KG1 (cell line): ENCODE measurements at regions not wholly inside any gene's neighbourhood (a gene's known extent, or its start where the extent isn't known, plus 50 kb on each side); places are given as distances from the start of the nearest gene placed in this dataset.
A peak's percentile ranks its signal among the peaks of the same experiment; 100 is the strongest.
"Not testable (repeated sequence)": the region's sequence is repeated elsewhere in the genome, so short reads cannot be mapped to it uniquely, and the experiment has no call there.

Source experiments
- DNase-seq: peaks from one replicate; lab custom pipeline; 2025; lab: John Stamatoyannopoulos, UW

DNA sequence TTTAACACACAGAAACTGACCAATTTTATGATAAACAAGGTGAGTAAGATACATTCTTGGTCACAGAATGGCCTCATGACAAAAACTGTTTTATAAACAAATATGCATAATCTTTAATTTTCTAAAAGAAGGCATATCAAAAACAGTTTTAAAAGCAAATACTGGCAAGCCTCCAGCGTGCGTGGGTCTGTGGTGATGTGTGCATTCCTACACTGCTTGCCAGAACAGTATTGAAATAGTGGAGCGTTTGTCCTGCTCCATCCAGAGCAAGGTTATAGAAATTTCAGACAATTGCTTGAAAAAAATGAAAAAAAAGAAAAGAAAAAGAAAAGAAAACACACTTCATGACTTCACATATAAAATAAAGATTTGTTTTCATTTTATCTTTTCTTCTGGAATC, 140.9 kb downstream of the MZT1 start:
- no peak for DNase-seq

DNA sequence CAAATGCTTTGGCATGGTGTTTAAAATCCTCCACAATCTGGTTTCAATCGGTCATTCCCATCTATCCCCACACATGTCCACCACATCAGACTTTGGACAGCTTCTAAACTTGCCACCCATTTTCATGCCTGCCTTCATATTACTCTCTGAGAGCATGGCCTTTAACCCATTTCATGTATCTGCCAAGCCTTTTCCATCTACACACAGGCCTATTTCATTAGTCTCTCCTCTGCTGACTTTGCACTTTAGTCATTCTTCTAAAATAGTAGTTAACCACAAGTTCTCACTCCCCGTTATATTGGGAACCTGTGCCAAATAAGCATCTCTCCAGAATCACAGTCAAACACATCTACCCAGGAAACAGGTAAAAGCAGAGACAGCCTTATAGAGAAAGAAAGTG, 142.2 kb downstream of the MZT1 start:
- no peak for DNase-seq

DNA sequence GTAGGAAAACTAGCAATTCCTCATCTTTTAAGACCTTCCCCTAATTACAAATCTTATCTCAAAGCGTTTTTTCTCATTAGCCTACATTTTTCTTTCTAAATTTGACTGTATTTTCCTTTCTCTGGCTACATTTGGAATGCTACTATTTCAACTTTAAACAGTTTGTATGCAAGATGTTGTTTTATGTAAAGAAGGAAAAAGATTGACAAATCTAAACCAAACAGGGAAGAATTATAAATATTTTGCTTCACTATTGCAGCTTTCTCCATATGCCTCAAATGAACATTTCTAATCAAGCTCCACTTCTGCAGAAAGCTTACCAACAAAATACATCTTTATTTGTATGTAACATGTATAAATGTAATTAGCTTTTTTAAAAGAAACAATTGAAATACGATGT, 156.2 kb downstream of the MZT1 start:
- DNase-seq, result no peak

GRCh38 chr13:72570019-72570418, 157.4 kb downstream of the MZT1 start:
- DNase-seq, result no peak

DNA sequence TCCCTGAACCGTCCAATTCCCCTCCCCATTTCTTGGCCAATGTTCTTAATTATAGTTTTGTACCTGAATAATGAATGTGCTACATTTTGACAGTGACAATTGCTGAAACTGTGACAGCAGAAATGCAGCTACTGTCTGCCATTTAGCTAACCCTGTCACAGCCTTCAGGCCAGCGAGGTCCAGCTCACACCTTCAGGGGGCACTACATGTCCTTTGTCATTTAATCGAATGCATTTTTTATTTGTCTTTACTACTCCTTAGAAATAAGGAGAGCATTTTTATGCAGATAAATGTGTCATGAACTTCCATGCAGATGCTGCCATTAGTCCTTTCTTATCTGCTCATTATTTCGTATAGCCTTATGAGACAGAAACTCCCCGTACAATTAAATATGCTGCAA, 159.9 kb downstream of the MZT1 start:
- no peak for DNase-seq

DNA sequence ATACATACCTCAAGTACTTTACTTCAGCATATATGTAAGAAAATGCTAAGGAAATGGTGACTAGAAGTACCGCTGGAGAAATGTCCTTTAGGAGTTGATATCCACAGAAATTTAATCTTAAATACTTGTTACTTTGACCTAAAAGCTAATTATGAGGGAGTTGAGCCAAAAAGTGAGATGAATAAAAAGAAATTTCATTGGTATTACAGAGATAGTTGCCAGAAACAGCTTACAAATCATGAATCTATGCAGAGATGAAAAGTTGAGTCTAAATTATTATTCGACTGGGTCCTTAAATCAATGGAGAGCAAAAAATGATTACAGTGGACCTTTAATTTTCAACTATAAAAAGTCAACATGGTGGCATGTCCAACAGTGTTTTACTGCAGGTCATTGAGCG, 160.9 kb downstream of the MZT1 start:
- DNase-seq, result no peak

GRCh38 chr13:72565893-72566292, 161.5 kb downstream of the MZT1 start:
- peak; percentile 11 for DNase-seq

DNA sequence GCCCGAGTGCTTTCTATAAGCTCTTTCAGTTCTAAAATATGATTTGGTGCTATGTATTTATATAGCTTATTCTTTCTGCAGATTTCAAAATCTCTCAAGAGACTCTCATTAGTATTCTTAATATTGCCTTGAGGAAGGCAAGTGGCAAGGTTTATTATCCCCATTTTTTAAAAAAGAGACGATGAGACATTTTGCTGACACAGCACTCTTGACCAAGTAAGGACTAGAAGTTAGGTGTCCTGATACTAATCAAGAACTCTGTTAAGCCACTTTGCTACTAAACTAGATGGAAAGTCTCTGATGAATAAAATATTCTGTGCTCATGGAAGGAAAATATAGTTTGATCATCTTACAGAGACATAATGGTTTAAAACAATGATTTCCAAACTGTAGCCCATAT, 164.7 kb downstream of the MZT1 start:
- DNase-seq, result no peak

- no peak for DNase-seq
Measured at GRCh38 chr13:72561791-72562190, 165.6 kb downstream of the MZT1 start.

GRCh38 chr13:72559716-72560115, 167.7 kb downstream of the MZT1 start:
- DNase-seq, result no peak

GRCh38 chr13:72556945-72557344, 170.5 kb downstream of the MZT1 start:
- DNase-seq, result no peak

DNA sequence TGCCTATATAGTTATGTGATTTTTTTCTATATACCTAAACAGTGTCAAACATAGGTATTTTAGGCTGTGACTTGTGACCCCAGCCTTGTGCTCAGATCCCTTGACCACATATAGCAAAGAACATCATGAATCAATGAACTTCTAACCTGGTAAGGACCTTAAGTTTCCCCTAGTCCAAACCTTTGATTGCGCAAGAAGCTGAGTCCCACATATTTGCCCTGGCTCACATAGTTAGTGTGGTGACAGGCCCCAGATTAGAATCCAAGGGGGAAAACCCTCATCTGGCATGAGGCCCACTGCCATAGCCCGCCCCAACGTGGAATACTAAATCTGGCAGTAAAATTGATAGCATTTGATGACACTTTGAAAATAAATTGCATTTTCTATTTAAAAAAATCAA, 171.8 kb downstream of the MZT1 start:
- no peak for DNase-seq

- DNase-seq, result no peak
Measured at GRCh38 chr13:72552731-72553130, 174.7 kb downstream of the MZT1 start.

DNA sequence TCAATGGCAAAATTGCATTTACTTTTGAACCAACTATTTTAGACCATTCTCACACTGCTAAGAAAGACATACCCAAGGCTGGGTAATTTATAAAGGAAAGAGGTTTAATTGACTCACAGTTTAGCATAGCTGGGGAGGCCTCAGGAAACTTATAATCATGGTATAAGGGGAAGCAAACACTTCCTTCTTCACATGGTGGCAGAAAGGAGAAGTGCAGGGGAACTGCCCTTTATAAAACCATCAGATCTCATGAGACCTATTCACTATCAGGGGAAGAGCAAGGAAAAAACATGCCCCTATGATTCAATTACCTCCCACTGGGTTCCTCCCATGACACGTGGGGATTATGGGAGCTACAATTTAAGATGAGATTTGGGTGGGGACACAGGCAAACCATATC, 181.5 kb downstream of the MZT1 start:
- not testable (repeated sequence) for DNase-seq

DNA sequence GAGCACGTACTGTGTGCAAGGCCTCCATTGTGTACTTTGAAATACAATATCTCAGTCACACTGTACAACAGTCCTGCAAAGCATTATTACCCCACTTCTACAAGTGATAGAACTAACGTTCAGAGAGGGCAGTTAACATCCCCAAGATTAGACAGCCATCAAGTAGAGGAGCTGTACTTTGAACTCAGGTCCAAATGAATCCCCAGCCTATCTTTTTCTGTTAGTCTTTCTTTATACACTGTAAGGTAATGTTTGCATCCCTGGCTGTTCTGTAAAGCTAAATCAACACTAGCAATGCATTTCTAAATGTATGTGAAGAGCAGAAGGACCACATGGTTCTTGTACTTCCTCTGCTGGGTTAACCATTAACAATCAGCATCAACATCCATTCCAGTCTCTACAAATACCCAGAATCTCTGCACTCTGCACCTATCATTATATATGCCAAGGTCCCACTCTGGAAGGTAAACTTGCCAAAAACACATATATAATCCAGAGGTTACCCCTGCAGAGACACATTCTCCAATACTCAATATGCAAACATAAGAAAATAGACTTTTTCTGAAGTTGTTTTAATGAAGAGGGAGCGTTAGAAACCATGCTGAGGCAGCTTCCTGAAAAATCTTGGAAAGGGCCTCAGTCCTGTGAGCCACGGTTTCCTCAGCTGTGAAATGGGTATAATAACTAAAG, 182.3 kb downstream of the MZT1 start:
- no peak for DNase-seq

- no peak for DNase-seq
Measured at GRCh38 chr13:72544042-72544441, 183.4 kb downstream of the MZT1 start.

GRCh38 chr13:72542241-72542640, 185.2 kb downstream of the MZT1 start:
- DNase-seq, result no peak

GRCh38 chr13:72541674-72542073, 185.8 kb downstream of the MZT1 start:
- no peak for DNase-seq

DNA sequence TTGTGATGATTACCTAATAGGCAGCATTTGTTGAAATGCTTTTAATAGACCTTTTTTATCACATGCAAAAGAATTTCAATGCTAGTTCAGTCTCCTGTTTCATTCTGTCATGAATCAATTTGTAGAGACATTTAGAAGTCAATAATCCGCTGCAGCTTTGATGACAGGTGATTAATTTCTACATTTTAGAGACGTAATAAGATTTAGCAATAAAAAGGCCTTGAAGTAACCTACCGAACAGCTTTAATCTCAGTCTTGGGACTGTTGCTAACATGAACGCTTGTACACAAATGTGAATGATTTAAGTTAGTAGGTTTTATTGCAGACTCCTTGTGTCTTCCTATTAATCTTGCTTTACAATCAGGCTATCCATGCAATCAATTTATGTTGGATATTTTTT, 186.5 kb downstream of the MZT1 start:
- no peak for DNase-seq

DNA sequence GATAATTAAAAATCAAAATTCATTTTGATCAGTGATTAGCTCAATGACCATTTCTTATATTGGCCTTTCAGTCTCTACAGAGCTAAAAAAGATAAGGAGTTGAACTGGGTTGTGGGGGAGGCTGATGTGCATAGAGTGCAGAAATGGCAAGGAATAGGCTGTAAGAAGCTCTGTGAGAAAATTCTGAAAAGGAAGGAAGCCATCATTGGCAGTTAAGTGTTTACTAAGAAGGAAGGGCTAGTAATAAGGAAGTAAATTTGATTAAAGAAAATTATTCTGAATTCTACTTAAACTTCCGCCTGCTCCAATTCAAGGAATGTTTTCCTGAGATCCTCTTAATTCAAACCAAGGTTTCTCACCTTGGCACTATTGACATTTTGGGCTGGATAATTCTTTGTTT, 187.5 kb downstream of the MZT1 start:
- DNase-seq, result no peak

DNA sequence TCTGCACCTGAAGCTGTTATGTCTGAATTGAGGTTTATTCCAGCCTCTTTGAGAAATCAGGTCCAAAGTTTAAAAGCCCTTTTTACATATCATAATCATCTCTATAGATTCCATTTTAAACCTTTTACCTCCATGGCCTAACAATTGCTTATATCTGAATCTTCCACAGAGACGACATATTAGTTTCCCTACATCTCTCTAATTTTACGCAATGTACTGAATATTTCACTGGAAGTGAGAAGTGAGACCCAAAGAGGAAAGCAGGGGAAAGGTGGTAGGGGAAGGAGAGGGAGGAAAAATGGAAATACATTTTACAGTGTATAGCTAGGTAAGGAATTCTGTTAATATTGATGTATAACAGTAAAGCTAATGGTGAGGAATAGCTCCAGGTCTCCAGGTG, 189.6 kb downstream of the MZT1 start:
- DNase-seq, result no peak

- DNase-seq, result no peak
Measured at GRCh38 chr13:72537395-72537780, 190.0 kb downstream of the MZT1 start.

DNA sequence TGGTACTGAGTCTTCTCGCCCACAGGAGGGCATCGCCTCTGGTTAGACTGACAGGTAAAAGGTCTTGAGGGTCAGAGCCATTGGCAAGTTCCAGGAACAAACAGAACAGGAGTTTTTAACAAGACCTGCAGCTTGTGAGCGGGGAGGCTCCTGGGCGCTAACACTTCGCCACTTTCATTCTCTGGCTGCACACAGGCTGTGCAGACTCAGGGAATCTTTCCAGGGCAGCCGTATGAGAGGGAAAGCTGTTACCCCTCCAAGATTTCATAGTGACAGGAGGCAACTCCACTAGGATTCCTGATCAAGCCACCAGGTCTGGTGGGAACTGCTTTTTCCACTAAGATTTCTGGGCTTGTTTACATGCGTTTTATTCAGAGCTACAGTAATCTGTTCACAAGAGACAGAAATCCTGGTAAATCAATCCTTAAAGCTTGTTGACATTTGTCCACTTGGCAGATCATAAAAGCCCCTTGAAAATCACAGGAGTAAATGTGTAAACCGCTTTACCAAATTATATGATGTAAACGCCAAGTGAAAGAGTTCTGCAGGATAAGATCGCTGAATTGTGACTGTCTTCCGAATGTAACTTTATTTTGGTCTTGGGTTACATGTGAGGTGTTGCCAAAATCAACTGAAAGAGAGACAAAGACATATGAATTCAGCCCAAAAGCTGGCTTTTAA, 190.6 kb downstream of the MZT1 start:
- no peak for DNase-seq
